ENCODE measurements at regions not wholly inside any gene's neighbourhood (a gene's known extent, or its start where the extent isn't known, plus 50 kb on each side); places are given as distances from the start of the nearest gene placed in this dataset.

GRCh38 chr12:86950043-86950442 is 693.9 kb upstream of the MGAT4C start:
- Histone ChIP-seq H3K79me2 (ENCODE audit: control insufficient read depth, insufficient read depth, low read length) (no peaks in the 10 kb centered on the region), H3K4me3 (ENCODE audit: control extremely low read depth in 1 of 5, extremely low read depth in 1 of 5, insufficient read depth in 1 of 5, low read depth in 2 of 5, low read length in 4 of 5) (no peak overlapping the region), H3K27ac (ENCODE audit: low read length in 2 of 2) (no peak overlapping the region), H2AFZ (ENCODE audit: insufficient read depth, low read depth, low read length, poor library complexity, severe bottlenecking) (no peak overlapping the region), H3K36me3 (replicated peaks in 1 of 2; ENCODE audit: control extremely low read depth in 1 of 2, control insufficient read depth in 1 of 2, extremely low read depth in 1 of 2, insufficient read depth in 2 of 2, low read length in 1 of 2) (no peaks in the 10 kb centered on the region), H3K4me2 (replicated peaks; ENCODE audit: low read depth, low read length, poor library complexity, severe bottlenecking) (no peak overlapping the region), H3K4me1 (ENCODE audit: control insufficient read depth in 2 of 2, insufficient read depth in 2 of 2, low read length in 2 of 2) (no peaks in the 10 kb centered on the region), H3K27me3 (replicated peaks in 1 of 4; ENCODE audit: control extremely low read depth in 1 of 4, control insufficient read depth in 3 of 4, insufficient read depth in 4 of 4, low read length in 3 of 4) (no peaks in the 10 kb centered on the region), H3K9me3 (ENCODE audit: control extremely low read depth in 1 of 3, control insufficient read depth in 2 of 3, insufficient read depth in 1 of 3, low read length in 2 of 3) (no peaks in the 10 kb centered on the region), H3K9ac (ENCODE audit: low read length) (no peak overlapping the region), H4K20me1 (ENCODE audit: control insufficient read depth, insufficient read depth, low read length, poor library complexity, severe bottlenecking) (no peaks in the 10 kb centered on the region)
- DNase-seq, result no peak
- TF ChIP-seq CTCF (IDR thresholded peaks at IDR 0.05) (no peak), EZH2 (IDR thresholded peaks at IDR 0.05; ENCODE audit: borderline replicate concordance, insufficient read depth, low read depth, low read length, poor library complexity, severe bottlenecking) (no peak)
- no peaks in the 10 kb centered on the region for H3K27me3 Mint-ChIP-seq
- intact Hi-C loops (cut with micrococcal nuclease), result no loop called here
- POLR2A ChIA-PET, result no interaction called here
- ATAC-seq (ENCODE audit: low read depth), result no peak
- H3K9me3 Mint-ChIP-seq (ENCODE audit: insufficient read depth), result no peaks in the 10 kb centered on the region
- H3K27ac Mint-ChIP-seq, result no peak overlapping the region
- H3K4me1 Mint-ChIP-seq, result no peaks in the 10 kb centered on the region
- H3K4me3 Mint-ChIP-seq, result no peak overlapping the region
- WGBS (ENCODE audit: insufficient coverage), result no CpG with 5 or more reads among the region's 1 CpG
- CTCF ChIA-PET, result no interaction called here

GRCh38 chr12:86948851-86949250 is 692.7 kb upstream of the MGAT4C start:
- DNase-seq (no peak), ATAC-seq (ENCODE audit: low read depth) (no peak)
- H3K79me2 ChIP-seq (ENCODE audit: control insufficient read depth, insufficient read depth, low read length), result no peaks in the 10 kb centered on the region
- H3K27ac ChIP-seq (ENCODE audit: low read length in 2 of 2), result no peak overlapping the region
- no peaks in the 10 kb centered on the region for H3K36me3 ChIP-seq (replicated peaks in 1 of 2; ENCODE audit: control extremely low read depth in 1 of 2, control insufficient read depth in 1 of 2, extremely low read depth in 1 of 2, insufficient read depth in 2 of 2, low read length in 1 of 2)
- intact Hi-C loops (cut with micrococcal nuclease), result no loop called here
- H3K4me3 ChIP-seq (ENCODE audit: control extremely low read depth in 1 of 5, extremely low read depth in 1 of 5, insufficient read depth in 1 of 5, low read depth in 2 of 5, low read length in 4 of 5), result no peak overlapping the region
- H3K27ac Mint-ChIP-seq, result no peak overlapping the region
- no peak overlapping the region for H2AFZ ChIP-seq (ENCODE audit: insufficient read depth, low read depth, low read length, poor library complexity, severe bottlenecking)
- no peak overlapping the region for H3K4me2 ChIP-seq (replicated peaks; ENCODE audit: low read depth, low read length, poor library complexity, severe bottlenecking)
- no peaks in the 10 kb centered on the region for H3K27me3 ChIP-seq (replicated peaks in 1 of 4; ENCODE audit: control extremely low read depth in 1 of 4, control insufficient read depth in 3 of 4, insufficient read depth in 4 of 4, low read length in 3 of 4)
- H3K9me3 ChIP-seq (ENCODE audit: control extremely low read depth in 1 of 3, control insufficient read depth in 2 of 3, insufficient read depth in 1 of 3, low read length in 2 of 3), result no peaks in the 10 kb centered on the region
- H3K9ac ChIP-seq (ENCODE audit: low read length), result no peak overlapping the region
- no peaks in the 10 kb centered on the region for H3K9me3 Mint-ChIP-seq (ENCODE audit: insufficient read depth)
- ChIA-PET CTCF (no interaction called here), POLR2A (no interaction called here)
- WGBS (ENCODE audit: insufficient coverage), result no CpG with 5 or more reads among the region's 1 CpG
- H4K20me1 ChIP-seq (ENCODE audit: control insufficient read depth, insufficient read depth, low read length, poor library complexity, severe bottlenecking), result no peaks in the 10 kb centered on the region
- no peaks in the 10 kb centered on the region for H3K4me1 ChIP-seq (ENCODE audit: control insufficient read depth in 2 of 2, insufficient read depth in 2 of 2, low read length in 2 of 2)
- no peaks in the 10 kb centered on the region for H3K4me1 Mint-ChIP-seq
- H3K4me3 Mint-ChIP-seq, result no peak overlapping the region
- H3K27me3 Mint-ChIP-seq, result no peaks in the 10 kb centered on the region
- TF ChIP-seq EZH2 (IDR thresholded peaks at IDR 0.05; ENCODE audit: borderline replicate concordance, insufficient read depth, low read depth, low read length, poor library complexity, severe bottlenecking) (no peak), CTCF (IDR thresholded peaks at IDR 0.05) (no peak)

Measured in B cell (primary cell).